ENCODE measurements at regions not wholly inside any gene's neighbourhood (a gene's known extent, or its start where the extent isn't known, plus 50 kb on each side); places are given as distances from the start of the nearest gene placed in this dataset.

DNA sequence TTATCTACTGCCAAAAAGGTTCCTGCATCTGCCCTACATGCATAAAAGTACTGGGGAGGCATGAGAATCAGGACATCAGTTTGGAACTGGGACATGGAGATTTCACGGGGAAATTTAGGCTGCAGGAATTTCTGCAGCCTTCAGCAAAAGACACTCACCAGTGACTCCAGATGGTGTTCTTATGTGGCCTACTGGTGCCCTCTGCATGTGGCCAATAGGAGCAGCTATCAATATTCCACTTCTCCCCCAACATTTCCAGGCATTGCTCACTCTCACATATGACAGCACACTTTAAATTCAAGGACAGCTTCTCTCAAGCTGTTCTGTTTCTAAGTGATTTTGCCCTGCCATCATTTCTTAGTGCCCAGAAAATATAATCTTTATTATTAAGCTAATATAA is 570.5 kb upstream of the ARGLU1 start:
- TF ChIP-seq, protein P1, sequence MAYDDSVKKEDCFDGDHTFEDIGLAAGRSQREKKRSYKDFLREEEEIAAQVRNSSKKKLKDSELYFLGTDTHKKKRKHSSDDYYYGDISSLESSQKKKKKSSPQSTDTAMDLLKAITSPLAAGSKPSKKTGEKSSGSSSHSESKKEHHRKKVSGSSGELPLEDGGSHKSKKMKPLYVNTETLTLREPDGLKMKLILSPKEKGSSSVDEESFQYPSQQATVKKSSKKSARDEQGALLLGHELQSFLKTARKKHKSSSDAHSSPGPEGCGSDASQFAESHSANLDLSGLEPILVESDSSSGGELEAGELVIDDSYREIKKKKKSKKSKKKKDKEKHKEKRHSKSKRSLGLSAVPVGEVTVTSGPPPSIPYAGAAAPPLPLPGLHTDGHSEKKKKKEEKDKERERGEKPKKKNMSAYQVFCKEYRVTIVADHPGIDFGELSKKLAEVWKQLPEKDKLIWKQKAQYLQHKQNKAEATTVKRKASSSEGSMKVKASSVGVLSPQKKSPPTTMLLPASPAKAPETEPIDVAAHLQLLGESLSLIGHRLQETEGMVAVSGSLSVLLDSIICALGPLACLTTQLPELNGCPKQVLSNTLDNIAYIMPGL (CRISPR knock-in tag; IDR thresholded peaks at IDR 0.05) = no peak
- TF ChIP-seq, protein P2, sequence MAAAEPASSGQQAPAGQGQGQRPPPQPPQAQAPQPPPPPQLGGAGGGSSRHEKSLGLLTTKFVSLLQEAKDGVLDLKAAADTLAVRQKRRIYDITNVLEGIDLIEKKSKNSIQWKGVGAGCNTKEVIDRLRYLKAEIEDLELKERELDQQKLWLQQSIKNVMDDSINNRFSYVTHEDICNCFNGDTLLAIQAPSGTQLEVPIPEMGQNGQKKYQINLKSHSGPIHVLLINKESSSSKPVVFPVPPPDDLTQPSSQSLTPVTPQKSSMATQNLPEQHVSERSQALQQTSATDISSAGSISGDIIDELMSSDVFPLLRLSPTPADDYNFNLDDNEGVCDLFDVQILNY (CRISPR knock-in tag; IDR thresholded peaks at IDR 0.05) = no peak
- TF ChIP-seq, protein P3, sequence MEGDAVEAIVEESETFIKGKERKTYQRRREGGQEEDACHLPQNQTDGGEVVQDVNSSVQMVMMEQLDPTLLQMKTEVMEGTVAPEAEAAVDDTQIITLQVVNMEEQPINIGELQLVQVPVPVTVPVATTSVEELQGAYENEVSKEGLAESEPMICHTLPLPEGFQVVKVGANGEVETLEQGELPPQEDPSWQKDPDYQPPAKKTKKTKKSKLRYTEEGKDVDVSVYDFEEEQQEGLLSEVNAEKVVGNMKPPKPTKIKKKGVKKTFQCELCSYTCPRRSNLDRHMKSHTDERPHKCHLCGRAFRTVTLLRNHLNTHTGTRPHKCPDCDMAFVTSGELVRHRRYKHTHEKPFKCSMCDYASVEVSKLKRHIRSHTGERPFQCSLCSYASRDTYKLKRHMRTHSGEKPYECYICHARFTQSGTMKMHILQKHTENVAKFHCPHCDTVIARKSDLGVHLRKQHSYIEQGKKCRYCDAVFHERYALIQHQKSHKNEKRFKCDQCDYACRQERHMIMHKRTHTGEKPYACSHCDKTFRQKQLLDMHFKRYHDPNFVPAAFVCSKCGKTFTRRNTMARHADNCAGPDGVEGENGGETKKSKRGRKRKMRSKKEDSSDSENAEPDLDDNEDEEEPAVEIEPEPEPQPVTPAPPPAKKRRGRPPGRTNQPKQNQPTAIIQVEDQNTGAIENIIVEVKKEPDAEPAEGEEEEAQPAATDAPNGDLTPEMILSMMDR (IDR thresholded peaks at IDR 0.05) = no peak
- TF ChIP-seq, protein P4, sequence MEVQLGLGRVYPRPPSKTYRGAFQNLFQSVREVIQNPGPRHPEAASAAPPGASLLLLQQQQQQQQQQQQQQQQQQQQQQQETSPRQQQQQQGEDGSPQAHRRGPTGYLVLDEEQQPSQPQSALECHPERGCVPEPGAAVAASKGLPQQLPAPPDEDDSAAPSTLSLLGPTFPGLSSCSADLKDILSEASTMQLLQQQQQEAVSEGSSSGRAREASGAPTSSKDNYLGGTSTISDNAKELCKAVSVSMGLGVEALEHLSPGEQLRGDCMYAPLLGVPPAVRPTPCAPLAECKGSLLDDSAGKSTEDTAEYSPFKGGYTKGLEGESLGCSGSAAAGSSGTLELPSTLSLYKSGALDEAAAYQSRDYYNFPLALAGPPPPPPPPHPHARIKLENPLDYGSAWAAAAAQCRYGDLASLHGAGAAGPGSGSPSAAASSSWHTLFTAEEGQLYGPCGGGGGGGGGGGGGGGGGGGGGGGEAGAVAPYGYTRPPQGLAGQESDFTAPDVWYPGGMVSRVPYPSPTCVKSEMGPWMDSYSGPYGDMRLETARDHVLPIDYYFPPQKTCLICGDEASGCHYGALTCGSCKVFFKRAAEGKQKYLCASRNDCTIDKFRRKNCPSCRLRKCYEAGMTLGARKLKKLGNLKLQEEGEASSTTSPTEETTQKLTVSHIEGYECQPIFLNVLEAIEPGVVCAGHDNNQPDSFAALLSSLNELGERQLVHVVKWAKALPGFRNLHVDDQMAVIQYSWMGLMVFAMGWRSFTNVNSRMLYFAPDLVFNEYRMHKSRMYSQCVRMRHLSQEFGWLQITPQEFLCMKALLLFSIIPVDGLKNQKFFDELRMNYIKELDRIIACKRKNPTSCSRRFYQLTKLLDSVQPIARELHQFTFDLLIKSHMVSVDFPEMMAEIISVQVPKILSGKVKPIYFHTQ (CRISPR knock-in tag; IDR thresholded peaks at IDR 0.05) = no peak
- TF ChIP-seq JUN (CRISPR knock-in tag; IDR thresholded peaks at IDR 0.05) (no peak), NFE2L1 (CRISPR knock-in tag; IDR thresholded peaks at IDR 0.05) (no peak), OVOL2 (CRISPR knock-in tag; IDR thresholded peaks at IDR 0.05; ENCODE audit: borderline replicate concordance) (no peak), CREM (CRISPR knock-in tag; IDR thresholded peaks at IDR 0.05) (no peak), NR2C2 (CRISPR knock-in tag; IDR thresholded peaks at IDR 0.05) (no peak), ELF4 (CRISPR knock-in tag; IDR thresholded peaks at IDR 0.05; ENCODE audit: low read depth) (no peak)
- TF ChIP-seq, protein P5, sequence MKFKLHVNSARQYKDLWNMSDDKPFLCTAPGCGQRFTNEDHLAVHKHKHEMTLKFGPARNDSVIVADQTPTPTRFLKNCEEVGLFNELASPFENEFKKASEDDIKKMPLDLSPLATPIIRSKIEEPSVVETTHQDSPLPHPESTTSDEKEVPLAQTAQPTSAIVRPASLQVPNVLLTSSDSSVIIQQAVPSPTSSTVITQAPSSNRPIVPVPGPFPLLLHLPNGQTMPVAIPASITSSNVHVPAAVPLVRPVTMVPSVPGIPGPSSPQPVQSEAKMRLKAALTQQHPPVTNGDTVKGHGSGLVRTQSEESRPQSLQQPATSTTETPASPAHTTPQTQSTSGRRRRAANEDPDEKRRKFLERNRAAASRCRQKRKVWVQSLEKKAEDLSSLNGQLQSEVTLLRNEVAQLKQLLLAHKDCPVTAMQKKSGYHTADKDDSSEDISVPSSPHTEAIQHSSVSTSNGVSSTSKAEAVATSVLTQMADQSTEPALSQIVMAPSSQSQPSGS (CRISPR knock-in tag; IDR thresholded peaks at IDR 0.05; ENCODE audit: borderline replicate concordance, low read depth) = no peak
- TF ChIP-seq, protein P6, sequence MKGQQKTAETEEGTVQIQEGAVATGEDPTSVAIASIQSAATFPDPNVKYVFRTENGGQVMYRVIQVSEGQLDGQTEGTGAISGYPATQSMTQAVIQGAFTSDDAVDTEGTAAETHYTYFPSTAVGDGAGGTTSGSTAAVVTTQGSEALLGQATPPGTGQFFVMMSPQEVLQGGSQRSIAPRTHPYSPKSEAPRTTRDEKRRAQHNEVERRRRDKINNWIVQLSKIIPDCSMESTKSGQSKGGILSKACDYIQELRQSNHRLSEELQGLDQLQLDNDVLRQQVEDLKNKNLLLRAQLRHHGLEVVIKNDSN (CRISPR knock-in tag; IDR thresholded peaks at IDR 0.05) = no peak
- TF ChIP-seq, protein P7, sequence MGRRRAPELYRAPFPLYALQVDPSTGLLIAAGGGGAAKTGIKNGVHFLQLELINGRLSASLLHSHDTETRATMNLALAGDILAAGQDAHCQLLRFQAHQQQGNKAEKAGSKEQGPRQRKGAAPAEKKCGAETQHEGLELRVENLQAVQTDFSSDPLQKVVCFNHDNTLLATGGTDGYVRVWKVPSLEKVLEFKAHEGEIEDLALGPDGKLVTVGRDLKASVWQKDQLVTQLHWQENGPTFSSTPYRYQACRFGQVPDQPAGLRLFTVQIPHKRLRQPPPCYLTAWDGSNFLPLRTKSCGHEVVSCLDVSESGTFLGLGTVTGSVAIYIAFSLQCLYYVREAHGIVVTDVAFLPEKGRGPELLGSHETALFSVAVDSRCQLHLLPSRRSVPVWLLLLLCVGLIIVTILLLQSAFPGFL (CRISPR knock-in tag; IDR thresholded peaks at IDR 0.05; ENCODE audit: borderline replicate concordance) = no peak
- TF ChIP-seq, protein P8, sequence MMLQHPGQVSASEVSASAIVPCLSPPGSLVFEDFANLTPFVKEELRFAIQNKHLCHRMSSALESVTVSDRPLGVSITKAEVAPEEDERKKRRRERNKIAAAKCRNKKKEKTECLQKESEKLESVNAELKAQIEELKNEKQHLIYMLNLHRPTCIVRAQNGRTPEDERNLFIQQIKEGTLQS (CRISPR knock-in tag; conservative IDR thresholded peaks at IDR 0.05) = no peak
